HG03439 (cell line): ENCODE measurements at regions not wholly inside any gene's neighbourhood (a gene's known extent, or its start where the extent isn't known, plus 50 kb on each side); places are given as distances from the start of the nearest gene placed in this dataset.
"Not testable (repeated sequence)": the region's sequence is repeated elsewhere in the genome, so short reads cannot be mapped to it uniquely, and the experiment has no call there.

Source experiments
- ATAC-seq: cut with Tn5 transposase; IDR thresholded peaks from one replicate; pipeline ENCODE4 v1.9.1; 2021; ENCODE audit warnings: mild to moderate bottlenecking, moderate library complexity; ENCODE audit not compliant: unreplicated experiment

- no peak for ATAC-seq
These were observed 1364.9 kb upstream of the MIR17HG start for GRCh38 chr13:89982407-89983095.

GRCh38 chr13:89988206-89988605, 1359.3 kb upstream of the MIR17HG start:
- no peak for ATAC-seq

- ATAC-seq = no peak
These were observed 1343.9 kb upstream of the MIR17HG start for GRCh38 chr13:90003566-90003965.

- no peak for ATAC-seq
These were observed 1338.8 kb upstream of the MIR17HG start for GRCh38 chr13:90008707-90009149.

GRCh38 chr13:90014038-90014437, 1333.4 kb upstream of the MIR17HG start:
- no peak for ATAC-seq

- ATAC-seq = no peak
These were observed 1331.7 kb upstream of the MIR17HG start for GRCh38 chr13:90015565-90016507.

GRCh38 chr13:90016688-90017087, 1330.8 kb upstream of the MIR17HG start:
- ATAC-seq = no peak

GRCh38 chr13:90020536-90021070, 1326.9 kb upstream of the MIR17HG start:
- ATAC-seq = no peak

- ATAC-seq = no peak
These were observed 1320.1 kb upstream of the MIR17HG start for GRCh38 chr13:90027409-90027808.

- no peak for ATAC-seq
These were observed 1315.2 kb upstream of the MIR17HG start for GRCh38 chr13:90032313-90032712.

GRCh38 chr13:90032841-90033493, 1314.5 kb upstream of the MIR17HG start:
- ATAC-seq = no peak

- ATAC-seq = no peak
These were observed 1308.0 kb upstream of the MIR17HG start for GRCh38 chr13:90039516-90039915.

GRCh38 chr13:90047600-90047999, 1299.9 kb upstream of the MIR17HG start:
- ATAC-seq = no peak

- ATAC-seq = no peak
These were observed 1297.4 kb upstream of the MIR17HG start for GRCh38 chr13:90049989-90050671.

GRCh38 chr13:90055121-90055520, 1292.4 kb upstream of the MIR17HG start:
- ATAC-seq = no peak

GRCh38 chr13:90055760-90056159, 1291.7 kb upstream of the MIR17HG start:
- ATAC-seq = no peak

- ATAC-seq = not testable (repeated sequence)
These were observed 1283.3 kb upstream of the MIR17HG start for GRCh38 chr13:90064226-90064625.

- no peak for ATAC-seq
These were observed 1278.8 kb upstream of the MIR17HG start for GRCh38 chr13:90068658-90069057.

- ATAC-seq = no peak
These were observed 1277.1 kb upstream of the MIR17HG start for GRCh38 chr13:90070362-90070761.

GRCh38 chr13:90070837-90071525, 1276.5 kb upstream of the MIR17HG start:
- no peak for ATAC-seq
